DMS153 (cell line): ENCODE measurements at regions not wholly inside any gene's neighbourhood (a gene's known extent, or its start where the extent isn't known, plus 50 kb on each side); places are given as distances from the start of the nearest gene placed in this dataset.
A peak's percentile ranks its signal among the peaks of the same experiment; 100 is the strongest.
"Not testable (repeated sequence)": the region's sequence is repeated elsewhere in the genome, so short reads cannot be mapped to it uniquely, and the experiment has no call there.

Source experiments
- DNase-seq: peaks from one replicate; lab custom pipeline; 2025; lab: John Stamatoyannopoulos, UW

DNA sequence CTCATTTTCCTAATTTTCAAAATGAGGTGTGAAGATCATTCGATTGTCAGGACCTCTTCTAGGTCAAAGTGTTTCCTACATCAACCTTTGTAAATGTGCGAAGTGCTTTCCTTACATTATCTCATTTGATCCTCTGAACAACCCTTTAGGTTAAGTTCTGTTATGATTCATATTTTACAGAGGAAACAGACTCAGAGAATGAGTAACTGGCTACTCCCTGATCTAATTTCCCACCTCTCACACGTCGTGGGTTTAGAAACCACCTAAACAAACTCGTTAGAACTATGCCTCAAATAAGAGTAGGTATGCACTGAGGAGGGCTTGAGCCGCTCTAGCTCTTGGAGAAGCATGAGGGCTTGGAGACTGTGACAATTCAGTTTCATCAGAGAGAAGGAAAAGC lies 148.6 kb downstream of the CD47 start:
- DNase-seq: no peak

DNA sequence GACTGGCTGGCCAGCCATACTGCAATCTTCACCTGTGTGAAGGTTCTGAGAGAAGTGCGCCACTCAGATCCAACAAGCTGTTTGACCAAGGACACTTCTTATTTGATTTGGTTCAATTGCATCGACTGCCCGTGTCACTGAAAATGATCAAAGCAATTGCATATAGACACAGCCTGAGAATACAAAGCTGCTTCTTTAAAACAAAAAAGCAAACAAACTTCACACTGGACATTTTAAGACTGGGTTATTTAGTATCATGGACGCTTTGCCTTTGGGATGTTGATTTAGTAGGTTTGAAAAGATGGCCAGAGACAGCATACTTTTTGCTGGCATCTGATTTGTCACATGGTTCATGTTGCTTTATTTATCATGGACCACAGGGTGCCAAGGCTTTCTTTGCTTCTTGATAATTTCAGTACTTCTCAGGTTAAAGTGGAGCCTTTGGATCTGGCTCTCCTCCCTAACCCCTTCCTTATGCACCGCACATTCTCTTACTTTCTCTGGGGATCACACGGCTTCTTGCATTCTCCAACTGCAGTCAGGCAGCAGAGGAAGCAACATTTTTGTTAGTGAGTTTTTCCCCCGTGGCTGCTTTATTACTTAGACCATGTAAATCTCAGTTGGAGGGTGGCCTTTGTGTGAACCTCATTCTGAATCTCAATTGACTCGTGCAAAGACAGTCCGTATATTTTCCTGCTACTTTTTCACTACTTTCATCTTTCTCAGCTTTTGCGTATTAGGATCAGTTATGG lies 151.0 kb downstream of the CD47 start:
- no peak for DNase-seq

- no peak for DNase-seq
Measured at GRCh38 chr3:107938143-107938542, 152.7 kb downstream of the CD47 start.

GRCh38 chr3:107934808-107935207 lies 156.0 kb downstream of the CD47 start:
- DNase-seq: no peak

DNA sequence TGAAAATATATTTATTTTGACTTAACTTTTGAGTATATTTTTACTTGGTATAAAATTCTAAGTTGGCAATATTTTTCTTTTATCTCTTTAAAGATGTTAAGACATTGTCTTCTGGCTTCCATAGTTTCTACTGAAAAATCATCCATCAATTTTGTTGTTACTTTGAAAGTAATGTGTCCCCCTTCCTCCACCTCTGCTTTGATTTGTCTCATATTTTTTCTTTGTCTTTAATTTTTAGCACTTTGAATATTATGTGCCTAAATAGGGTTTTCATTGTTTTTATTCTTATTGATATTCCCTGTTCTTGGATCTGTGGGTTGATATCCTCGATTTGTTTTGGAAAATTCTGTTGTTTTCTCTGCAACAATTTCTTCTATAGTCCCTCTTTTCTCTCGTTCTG lies 157.4 kb downstream of the CD47 start:
- DNase-seq: no peak

DNA sequence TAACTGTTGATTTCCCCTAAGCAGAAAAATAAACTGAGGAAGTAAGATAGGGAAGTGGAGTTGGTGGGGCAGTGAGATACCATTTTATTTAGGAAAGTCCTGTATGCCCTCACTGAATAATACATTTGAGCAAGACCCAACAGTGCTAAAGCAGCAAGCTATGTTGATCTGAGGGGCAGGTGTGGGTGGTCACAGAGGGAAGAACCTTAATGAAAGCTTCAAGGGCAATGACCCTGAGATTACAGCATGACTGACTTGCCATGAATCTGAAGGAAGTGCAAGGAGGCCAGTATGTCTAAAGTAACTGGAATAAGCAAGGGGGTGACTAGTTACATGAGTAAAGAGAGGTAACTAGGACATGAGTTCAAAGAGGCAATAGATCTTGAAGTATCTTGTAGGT lies 159.5 kb downstream of the CD47 start:
- DNase-seq: no peak

DNA sequence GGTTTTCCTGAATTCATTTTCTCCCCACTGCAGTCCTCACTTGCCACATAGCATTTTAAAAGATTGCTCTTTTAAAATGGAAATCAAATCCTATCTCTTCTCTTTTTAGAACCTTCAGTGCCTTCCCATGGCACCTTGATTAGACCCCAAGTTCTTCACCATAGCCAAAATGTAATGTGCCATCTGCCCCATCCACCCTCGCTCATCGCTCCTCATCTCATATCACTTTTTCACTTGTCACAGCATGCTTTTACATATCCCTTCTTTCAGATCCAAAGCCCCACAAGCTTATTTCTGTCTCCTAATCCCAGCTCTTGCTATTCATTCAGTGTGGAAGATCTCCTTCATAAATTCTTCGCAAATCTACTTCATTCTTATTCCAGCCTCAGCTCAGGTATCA lies 161.7 kb downstream of the CD47 start:
- DNase-seq: no peak

DNA sequence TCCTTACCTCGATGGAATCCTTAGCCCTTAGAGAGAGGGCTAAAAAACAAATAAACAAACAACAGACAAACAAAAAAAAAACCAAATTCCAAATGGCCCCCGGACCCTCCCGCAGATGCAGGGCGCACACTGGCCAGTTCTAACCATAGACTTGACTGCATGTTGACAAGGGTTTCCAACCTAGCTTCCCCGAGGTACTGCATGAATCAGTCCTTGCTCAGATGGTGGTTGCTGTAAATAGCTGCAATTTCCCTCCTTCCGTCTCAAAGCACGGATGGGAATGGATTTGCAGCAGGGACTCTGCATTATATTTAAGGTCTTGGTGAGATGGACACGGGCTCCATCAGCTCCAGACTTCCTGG lies 162.8 kb downstream of the CD47 start:
- DNase-seq: no peak

DNA sequence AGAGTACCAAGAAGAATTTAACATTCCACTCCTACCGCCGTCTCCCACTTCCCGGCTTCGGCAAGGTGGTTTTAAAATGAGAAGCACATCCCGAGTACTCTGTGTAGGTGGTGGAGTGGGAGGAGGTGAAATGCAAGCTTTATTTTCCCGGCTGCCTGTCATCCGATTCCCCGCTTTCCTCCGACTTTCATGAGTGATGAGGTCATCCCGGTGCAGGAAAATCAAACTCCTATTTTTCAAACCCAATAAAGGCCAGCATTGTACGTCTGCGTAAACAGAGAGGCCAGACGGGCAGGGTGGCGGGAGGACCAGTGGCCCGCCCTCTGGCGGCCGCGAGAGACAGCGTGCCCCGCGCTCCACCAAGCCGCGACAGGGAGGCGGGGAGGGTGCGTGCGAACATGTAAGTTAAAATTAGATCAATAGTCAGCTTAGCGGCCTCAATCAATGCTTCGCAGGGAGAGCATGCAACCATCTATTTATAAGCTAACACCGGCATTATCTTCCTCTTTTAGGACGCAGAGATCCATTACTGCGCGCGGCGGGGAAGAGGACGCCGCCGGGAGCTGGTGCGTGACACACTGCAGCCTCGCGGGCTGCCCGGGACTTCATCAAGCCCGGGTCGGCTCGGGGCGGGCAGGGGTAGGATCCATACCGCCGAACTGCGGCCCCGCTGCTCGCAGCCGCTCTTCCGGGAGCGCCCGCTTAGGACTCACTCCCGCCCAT lies 163.3 kb downstream of the CD47 start:
- DNase-seq: peak; percentile 68

DNA sequence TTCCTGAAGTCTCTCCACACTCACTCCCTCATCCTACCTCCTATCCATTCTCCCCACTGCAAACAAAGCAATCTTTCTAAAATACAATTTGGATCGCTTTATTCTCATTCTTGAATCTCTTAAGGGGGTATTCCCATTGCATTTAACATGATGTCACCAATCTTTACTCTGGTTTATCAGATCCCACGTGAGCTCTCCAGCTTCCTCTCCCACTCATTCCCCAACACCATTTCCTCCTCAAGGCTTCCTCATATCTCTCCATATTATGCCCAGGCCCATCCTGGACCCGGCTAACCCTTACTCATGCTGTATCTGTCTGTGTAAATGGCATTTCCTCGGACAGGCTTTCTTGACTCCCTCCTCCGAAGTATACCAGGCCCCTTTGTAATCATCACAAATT lies 165.0 kb downstream of the CD47 start:
- DNase-seq: no peak

DNA sequence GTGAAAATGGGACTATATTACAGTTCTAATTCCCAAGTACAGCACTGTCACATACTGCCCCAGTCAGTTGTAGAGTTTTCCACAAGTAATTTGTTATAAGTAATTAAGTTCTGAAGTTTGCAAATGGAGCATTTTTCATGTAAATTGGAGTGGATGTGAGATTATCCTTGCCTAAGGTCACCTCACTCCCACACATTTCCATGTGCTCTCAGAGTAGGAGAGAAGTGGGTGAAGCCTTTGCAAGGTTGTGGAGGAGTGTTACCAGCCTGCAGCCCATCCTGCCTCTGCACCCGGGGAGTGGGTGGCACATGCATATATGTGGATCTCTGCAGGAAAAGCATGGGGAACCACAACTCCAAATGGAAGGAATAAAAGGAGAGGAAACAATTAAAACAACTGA lies 169.8 kb downstream of the CD47 start:
- DNase-seq: no peak

DNA sequence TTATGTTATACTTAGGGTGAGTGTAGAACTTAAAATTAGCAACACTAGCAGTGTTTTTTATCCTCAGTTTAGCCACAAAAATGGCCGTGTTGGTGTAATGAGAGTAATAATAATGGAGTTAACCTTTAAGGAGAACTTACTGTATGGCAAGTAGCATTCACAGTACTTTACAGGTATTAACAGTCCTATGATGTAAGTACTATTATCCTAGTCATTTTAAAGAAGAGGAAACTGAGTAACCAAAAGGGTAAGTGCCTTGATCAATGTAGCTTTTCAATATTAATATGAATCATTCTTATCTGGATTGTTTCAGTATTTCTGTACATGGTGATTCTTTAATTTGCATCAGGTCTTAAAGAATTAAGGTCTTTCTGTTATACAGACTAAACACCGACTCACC lies 170.3 kb downstream of the CD47 start:
- DNase-seq: no peak

- no peak for DNase-seq
Measured at GRCh38 chr3:107919239-107919638, 171.6 kb downstream of the CD47 start.

DNA sequence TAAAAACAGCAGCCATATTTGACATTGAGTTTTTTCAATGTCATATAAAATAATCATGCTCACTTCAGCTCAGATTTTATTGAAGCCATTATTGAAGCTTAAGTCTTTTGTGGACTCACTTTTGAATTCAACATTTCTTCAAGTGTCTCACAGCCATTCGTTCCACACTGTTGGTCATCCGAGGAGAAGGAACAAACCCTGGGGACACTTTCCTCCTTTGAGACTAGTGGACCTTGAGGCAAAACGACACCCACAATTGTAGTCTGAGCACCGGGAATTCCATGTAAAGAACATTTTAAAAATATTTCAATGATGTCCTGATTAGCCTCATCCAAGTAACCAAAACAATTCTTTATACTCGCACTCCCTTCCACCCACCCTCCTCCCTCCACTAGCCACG lies 174.7 kb downstream of the CD47 start:
- DNase-seq: no peak

DNA sequence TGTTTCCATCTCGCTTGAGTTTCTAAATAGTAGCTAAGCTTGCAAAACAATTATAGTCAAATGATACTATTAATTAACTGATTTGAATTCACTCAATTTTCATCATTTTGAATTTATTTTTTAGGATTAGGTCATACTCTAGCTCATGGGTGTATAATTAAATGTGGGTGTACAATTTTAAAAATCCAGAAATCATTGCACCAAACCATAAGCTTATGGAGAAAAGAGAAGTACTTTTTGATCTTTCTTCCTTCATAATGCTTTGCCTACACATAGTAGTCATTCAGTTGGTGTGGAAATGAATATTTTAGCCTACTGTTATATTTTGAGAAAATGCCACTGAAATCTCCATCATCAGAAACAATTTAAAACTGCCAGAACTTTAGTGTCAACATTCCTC lies 175.1 kb downstream of the CD47 start:
- no peak for DNase-seq

DNA sequence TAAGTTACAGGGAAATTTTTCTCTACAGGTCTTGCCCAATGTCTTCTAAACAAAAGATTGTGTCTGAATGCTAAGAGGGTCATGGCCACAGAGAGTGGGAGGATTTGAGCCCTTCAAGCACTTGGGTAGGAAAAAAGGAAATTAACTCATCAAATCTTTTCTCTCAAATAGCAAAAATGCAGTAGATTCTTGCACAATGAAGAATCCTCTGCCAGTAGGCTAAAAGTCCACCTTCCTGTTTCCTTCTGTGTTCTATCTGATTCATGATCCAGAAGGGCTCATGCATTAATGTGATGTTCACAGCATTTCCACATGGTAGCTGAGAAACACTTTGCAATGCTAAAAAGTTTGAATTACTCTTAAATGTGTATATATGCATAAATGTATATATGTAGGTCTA lies 177.1 kb downstream of the CD47 start:
- no peak for DNase-seq

- DNase-seq: no peak
Measured at GRCh38 chr3:107911337-107912000, 179.4 kb downstream of the CD47 start.

- no peak for DNase-seq
Measured at GRCh38 chr3:107910713-107911259, 180.0 kb downstream of the CD47 start.

DNA sequence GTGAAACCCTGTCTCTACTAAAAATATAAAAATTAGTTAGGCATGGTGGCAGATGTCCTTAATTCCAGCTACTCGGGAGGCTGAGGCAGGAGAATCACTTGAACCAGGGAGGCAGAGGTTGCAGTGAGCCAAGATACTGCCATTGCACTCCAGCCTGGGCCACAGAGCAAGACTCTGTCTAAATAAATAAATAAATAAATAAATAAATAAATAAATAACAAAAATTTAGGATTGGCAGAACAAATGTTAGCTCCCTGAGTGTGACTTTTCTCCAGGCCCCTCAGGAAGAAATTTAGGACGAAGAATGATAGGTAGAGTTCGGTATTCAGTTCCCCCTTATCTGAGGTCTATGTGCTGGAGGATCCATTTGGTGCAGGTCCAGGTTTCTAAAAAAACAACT lies 181.2 kb downstream of the CD47 start:
- DNase-seq: not testable (repeated sequence)

- DNase-seq: no peak
Measured at GRCh38 chr3:107907996-107908395, 182.8 kb downstream of the CD47 start.

GRCh38 chr3:107904536-107905066 lies 186.2 kb downstream of the CD47 start:
- DNase-seq: no peak

- no peak for DNase-seq
Measured at GRCh38 chr3:107899990-107900651, 190.7 kb downstream of the CD47 start.
